Dedifferentiated amniotic fluid mesenchymal stem cell (primary cell): ENCODE measurements at regions not wholly inside any gene's neighbourhood (a gene's known extent, or its start where the extent isn't known, plus 50 kb on each side); places are given as distances from the start of the nearest gene placed in this dataset.

Source experiments
- DNase-seq: peaks from one replicate; pipeline ENCODE4 v3.0.0-alpha.2; 2016; ENCODE audit errors: extremely low spot score

- DNase-seq, result peak; percentile 69
Observed at GRCh38 chr14:76926521-76927251, 100.5 kb downstream of the LRRC74A start.

- DNase-seq, result no peak
Observed at GRCh38 chr14:76925097-76925441, 98.9 kb downstream of the LRRC74A start.

GRCh38 chr14:76924371-76925096, 98.3 kb downstream of the LRRC74A start:
- no peak for DNase-seq

- no peak for DNase-seq
Observed at GRCh38 chr14:76923431-76924370, 97.5 kb downstream of the LRRC74A start.

DNA sequence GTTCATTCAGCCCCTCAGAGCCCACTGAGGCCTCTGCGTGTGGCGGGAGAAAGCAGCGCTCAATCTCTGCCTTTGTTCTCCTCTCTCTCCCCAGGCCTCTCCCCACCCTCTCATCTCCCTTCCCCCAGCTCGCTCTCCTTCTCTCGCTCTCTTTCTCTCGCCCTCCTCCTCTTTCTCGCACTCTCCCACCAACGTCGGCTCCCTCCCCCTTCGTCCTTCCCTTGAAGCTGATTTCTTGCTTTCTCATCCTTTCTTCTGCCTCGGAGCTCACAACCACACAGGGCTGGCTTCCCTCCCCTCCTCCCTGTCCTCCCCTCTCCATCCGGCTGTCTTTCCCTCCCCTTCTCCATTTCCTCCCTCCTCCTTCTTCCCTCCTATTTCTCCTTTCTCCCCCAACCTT, 96.4 kb downstream of the LRRC74A start:
- no peak for DNase-seq

DNA sequence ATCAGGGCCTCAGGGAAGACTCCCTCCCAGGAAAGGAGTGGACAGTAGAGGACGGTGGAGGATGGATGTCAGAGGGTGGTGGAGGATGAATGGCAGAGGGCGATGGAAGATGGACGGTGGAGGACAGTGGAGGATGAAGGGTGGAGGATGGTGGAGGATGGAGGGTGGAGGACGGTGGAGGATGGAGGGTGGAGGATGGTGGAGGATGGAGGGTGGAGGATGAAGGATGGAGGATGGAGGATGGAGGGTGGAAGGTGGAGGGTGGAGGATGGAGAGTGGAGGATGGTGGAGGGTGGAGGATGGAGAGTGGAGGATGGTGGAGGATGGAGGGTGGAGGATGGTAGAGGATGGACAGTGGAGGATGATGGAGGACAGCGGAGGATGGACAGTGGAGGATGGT, 95.9 kb downstream of the LRRC74A start:
- no peak for DNase-seq

- no peak for DNase-seq
Observed at GRCh38 chr14:76921088-76921399, 94.8 kb downstream of the LRRC74A start.

GRCh38 chr14:76920331-76921087, 94.3 kb downstream of the LRRC74A start:
- DNase-seq, result no peak

- peak; percentile 83 for DNase-seq
Observed at GRCh38 chr14:76919431-76920330, 93.5 kb downstream of the LRRC74A start.
